Body of pancreas (tissue), 4 donors: ENCODE measurements at regions not wholly inside any gene's neighbourhood (a gene's known extent, or its start where the extent isn't known, plus 50 kb on each side); places are given as distances from the start of the nearest gene placed in this dataset.

ENCODE experiments used
- POLR2A ChIP-seq, 3 donors: fragments of 450-650 bp; IDR thresholded peaks; one replicate each; pipeline ENCODE4 v1.6.1; 2016; ENCODE audit warnings: antibody characterized with exemption in 3 of 3, mild to moderate bottlenecking in 2 of 3
- TF ChIP-seq, protein P1 (sequence below), 7 experiments: fragments of 450-650 bp in 4 of 7; fragments of 200-600 bp in 3 of 7; sonication (generic) in 3 of 7; IDR thresholded peaks; one replicate each; pipeline ENCODE4 v1.5.1; 2016 to 2019; ENCODE audit warnings: antibody characterized with exemption in 7 of 7

DNA sequence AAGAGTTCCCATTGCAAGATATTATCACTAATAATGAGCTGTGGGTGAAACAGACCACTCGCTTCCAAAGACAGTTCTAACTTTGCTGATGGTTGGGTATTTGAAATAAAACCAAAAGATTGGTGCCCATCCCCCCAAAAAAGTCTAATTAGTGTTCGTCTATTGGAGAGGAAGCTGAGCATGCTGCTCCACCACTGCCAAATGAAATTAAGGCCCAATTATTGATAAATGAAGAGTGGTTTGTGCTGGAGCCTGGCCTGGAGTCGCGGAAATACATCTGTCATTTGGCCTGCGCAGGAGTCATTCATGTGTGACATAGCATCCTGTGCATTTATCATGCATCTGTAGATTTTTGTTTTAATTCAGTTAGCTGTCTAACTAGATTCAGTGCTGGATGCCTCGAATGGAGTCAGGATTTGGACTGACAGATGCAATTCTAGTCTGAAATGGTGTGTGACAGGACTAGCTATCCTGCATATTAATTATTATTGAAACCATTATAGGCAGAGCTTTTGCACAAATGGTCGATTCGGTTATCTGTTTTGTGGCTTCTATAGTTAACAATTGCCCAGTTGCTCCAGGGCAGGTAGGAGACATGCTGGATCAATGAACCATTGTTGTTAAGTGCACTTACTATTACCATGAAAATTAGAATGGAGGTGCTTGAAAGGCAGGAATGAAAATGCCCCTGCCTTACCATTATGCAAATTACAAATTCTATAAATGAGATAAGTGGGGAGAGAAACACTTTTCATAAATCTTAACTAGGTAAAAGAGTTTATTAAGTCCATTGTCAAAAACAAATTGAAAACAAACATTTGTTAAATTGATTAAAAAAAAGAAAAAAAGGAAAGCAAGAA lies 450.4 kb upstream of the TCF4 start:
- TF ChIP-seq, protein P1, sequence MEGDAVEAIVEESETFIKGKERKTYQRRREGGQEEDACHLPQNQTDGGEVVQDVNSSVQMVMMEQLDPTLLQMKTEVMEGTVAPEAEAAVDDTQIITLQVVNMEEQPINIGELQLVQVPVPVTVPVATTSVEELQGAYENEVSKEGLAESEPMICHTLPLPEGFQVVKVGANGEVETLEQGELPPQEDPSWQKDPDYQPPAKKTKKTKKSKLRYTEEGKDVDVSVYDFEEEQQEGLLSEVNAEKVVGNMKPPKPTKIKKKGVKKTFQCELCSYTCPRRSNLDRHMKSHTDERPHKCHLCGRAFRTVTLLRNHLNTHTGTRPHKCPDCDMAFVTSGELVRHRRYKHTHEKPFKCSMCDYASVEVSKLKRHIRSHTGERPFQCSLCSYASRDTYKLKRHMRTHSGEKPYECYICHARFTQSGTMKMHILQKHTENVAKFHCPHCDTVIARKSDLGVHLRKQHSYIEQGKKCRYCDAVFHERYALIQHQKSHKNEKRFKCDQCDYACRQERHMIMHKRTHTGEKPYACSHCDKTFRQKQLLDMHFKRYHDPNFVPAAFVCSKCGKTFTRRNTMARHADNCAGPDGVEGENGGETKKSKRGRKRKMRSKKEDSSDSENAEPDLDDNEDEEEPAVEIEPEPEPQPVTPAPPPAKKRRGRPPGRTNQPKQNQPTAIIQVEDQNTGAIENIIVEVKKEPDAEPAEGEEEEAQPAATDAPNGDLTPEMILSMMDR (IDR thresholded peaks at IDR 0.05) = no peak
- no peak for TF ChIP-seq POLR2A (IDR thresholded peaks at IDR 0.05)
